ENCODE measurements at regions not wholly inside any gene's neighbourhood (a gene's known extent, or its start where the extent isn't known, plus 50 kb on each side); places are given as distances from the start of the nearest gene placed in this dataset.

DNA sequence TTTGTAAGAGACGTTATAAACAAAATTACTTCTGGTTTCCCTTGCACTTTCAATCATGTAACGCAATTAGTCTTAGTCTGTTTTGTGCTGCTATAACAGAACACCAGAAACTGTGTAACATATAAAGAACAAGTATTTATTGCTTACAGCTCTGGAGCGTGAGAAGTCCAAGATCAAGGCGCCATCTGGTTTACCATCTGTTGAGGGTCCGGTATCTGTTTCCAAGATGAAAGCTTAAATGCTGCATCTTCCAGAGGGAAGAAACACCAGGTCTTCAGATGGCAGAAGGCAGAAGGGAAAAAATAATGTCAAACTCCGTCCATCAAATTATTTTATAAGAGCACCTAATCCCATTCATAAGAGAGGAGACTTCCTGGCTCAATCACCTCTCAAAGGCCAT, 474.1 kb downstream of the PDGFC start:
- DNase-seq = no peak

- DNase-seq = peak; percentile 5 to 43 (median 25)
Measured at GRCh38 chr4:156496797-156497196, 474.8 kb downstream of the PDGFC start.

DNA sequence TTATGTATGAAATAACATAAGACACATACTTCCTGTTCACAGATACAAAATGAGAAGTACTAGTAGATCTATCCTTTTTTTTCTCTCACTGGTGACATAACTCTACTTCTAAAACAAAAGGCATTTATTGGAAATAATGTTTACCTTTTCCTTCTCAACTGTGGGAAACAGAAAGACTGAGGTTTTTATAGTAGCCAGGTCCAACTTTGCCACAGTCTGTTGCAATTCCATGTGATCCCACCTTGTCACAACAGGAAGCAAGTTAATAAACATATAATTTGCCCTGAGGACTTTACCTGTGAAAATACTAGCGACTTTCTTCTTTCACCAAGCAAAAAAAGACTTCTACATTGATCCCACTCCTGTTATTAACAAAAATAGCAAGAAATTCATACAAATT, 475.8 kb downstream of the PDGFC start:
- no peak for DNase-seq

GRCh38 chr4:156495091-156495490, 476.5 kb downstream of the PDGFC start:
- no peak for DNase-seq

DNA sequence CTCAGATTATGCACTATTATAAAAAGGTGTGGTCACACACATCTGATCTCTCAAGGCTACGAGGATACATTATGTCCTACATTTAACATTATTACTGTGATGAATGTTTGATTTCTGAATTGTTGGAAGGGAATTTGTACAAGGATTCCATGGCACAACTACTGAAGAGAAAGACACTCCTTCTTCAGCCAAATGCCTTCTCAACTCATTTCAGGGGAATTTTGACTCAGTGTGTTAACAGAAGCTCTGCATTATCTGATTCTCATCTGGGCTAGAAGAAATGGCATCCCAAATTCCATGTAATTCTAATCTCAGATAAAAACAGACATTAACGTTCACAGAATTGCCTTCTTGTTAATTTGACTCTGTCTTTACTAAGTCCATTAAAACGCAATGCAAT, 477.7 kb downstream of the PDGFC start:
- DNase-seq = no peak

GRCh38 chr4:156487107-156487506, 484.5 kb downstream of the PDGFC start:
- DNase-seq = no peak

- no peak for DNase-seq
Measured at GRCh38 chr4:156481845-156482244, 489.8 kb downstream of the PDGFC start.

DNA sequence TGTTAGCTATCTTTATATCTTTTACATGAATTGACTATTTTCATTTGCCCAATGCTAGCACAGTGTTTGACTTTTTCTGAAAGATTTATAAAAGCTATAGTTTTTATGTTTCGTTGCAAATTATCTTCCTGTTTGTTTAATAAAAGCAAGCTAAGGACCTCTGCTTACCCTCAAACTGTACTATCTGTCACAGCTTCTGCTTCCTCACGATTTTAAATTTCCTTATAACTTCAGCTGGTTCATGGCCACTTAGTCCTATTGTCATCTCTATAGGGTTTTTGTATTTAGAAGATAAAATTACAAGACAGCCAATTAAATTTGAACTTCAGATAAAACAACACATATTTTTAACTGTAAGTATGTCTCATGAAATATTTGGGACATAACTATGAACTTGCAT, 494.0 kb downstream of the PDGFC start:
- DNase-seq = no peak

DNA sequence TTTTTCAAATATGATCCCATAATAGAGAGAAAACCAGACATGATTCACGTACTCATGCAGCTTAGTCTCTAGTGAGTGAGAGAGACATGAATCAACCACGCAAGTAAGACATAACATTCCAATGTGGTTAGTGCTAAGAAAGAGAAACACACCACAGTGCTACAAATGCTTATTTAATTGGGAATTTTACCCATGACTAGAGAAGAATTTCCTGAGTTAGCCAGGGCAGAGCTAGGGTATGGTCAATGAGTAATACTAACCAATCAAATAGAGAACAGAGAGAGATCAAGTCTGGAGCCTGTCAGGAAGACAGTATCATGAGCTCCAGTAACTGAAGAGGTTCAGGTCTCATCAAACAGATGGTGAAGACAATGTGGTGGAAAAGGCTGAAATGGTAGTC, 495.2 kb downstream of the PDGFC start:
- DNase-seq = peak in 1 of 3 donors; percentile 95

GRCh38 chr4:156475322-156475721, 496.3 kb downstream of the PDGFC start:
- peak; percentile 32 to 48 (median 39) for DNase-seq

- DNase-seq = no peak
Measured at GRCh38 chr4:156473151-156473550, 498.4 kb downstream of the PDGFC start.

GRCh38 chr4:156472624-156473023, 499.0 kb downstream of the PDGFC start:
- DNase-seq = no peak

DNA sequence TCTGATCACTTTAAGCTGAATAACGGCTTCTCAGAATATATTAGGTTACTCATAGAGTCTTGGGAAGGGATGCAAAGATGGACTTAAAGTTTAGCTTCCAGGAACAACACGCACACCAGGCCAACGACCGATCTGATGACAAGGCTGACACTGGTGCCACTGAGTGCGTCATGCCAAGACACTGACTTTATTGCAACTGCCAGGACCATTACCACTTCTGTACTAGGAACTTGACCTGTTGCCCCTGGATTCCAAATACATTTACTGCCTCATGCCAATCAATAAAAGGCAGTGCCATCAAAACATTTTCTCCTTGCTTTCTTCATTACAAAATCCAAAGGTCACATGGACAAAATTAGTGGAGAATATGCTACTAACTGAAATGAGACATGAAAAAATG, 505.9 kb upstream of the CTSO start:
- DNase-seq = peak in 1 of 3 donors; percentile 3

GRCh38 chr4:156456830-156457229, 503.2 kb upstream of the CTSO start:
- no peak for DNase-seq

- DNase-seq = no peak
Measured at GRCh38 chr4:156443488-156443887, 489.8 kb upstream of the CTSO start.

- no peak for DNase-seq
Measured at GRCh38 chr4:156442912-156443311, 489.2 kb upstream of the CTSO start.

DNA sequence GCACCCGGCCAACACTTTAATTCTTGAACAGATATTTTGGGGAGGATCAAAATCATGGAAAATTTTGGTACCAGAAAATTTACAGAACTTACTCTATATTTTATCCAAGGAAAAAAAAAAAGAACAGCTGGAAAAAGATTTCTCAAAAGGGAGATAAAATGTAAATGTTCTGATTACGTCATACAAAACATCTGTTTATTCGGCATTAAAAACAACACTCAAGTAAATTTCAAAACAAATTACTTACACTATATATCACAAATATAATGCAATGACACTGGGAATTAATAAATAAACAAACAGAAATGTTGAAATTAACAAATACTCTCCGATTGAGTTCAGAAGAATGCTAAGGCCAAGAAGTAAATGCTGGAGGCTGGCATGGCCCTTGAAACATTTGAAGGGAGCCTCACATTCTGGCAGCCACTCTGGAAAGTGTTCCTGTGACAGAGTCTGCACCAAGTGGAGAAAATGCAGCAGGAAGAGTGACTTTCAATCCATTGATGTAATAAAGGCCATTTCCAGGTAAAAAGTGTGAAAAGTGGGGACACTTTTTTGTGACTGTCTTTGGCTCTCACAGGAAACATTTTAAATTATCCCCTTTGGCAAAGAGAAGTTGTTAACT, 486.0 kb upstream of the CTSO start:
- DNase-seq = peak in 2 of 3 donors; percentile 34 to 76

DNA sequence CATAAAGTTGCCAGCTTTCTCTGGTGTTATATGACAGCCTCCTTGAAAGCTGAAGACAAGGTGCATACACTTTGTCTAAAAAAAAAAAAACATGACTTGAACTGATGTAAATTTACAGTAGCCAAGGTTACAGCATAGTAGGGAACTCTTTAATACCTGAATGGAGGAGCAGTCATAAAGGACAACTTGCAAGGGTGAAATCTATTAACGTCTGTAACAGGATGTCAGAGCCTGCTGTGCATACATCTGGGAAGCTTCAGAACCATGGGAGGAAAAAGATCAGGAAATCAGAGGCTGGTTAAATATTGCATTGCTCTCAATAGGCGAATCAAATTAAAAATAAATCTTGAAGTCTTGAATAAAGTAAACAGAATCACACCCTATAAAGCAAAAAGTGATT, 484.0 kb upstream of the CTSO start:
- DNase-seq = no peak

- no peak for DNase-seq
Measured at GRCh38 chr4:156422576-156422975, 468.9 kb upstream of the CTSO start.

GRCh38 chr4:156420623-156421022, 467.0 kb upstream of the CTSO start:
- DNase-seq = peak; percentile 7 to 56 (median 47)

DNA sequence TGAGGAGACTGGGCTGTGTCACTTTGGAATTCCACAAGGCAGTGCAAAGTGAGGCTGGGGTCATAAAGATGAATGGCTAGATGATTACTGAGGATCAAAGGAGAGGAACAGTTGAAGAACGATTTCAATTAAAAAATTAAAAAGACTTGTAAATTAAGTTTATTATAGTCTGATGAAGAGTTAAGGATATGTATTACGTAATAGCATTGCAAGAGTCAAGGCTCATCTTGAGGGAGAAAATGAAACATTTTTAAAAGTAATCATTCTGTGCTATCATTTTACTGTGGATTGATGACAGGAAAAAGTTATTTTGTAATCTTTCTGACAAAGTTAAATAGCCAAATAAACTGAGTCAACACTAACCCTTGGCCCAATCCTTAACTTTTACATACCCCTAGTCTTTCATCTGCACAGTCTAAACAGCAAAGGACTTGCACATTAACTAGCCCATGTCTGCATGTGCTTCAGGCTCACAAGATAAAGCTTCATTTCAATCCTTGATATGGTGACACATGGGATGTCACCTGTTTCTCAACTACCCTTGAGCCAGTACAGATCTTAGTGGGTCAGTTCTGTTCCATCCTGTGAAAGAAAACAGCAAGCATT, 465.5 kb upstream of the CTSO start:
- DNase-seq = no peak

DNA sequence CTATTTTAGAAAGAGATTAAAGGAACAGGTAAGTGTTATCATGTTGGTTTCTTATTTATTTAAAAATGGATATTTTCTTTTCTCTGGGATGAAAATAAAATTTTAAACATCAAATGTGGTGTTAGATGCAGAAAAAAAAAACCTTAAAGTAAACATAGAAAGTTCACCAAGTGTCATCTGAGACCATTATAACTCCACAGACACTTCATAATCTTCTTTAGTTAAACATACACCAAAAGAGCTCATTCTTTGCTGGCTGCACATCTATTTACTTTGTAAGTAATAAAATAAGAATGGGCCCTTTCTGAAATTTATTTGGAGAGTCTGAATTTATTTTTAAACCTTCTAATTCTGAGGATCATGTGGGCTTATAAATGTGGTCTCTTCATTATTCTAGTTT, 460.7 kb upstream of the CTSO start:
- no peak for DNase-seq

- DNase-seq = no peak
Measured at GRCh38 chr4:156413239-156414135, 459.8 kb upstream of the CTSO start.

All from muscle of back (tissue), 3 donors.